ENCODE measurements at regions not wholly inside any gene's neighbourhood (a gene's known extent, or its start where the extent isn't known, plus 50 kb on each side); places are given as distances from the start of the nearest gene placed in this dataset.

- no peak overlapping the region for H2BK5ac ChIP-seq (ENCODE audit: low read length)
- no peaks in the 10 kb centered on the region for H3K27me3 ChIP-seq (ENCODE audit: control insufficient read depth in 3 of 3, insufficient read depth in 3 of 3, low read depth in 1 of 3, low read length in 3 of 3)
- H3K36me3 ChIP-seq (replicated peaks in 1 of 2; ENCODE audit: control insufficient read depth in 2 of 2, insufficient read depth in 2 of 2, low read length in 2 of 2): no peaks in the 10 kb centered on the region
- no peak overlapping the region for H3K4me3 ChIP-seq (ENCODE audit: low read length in 2 of 2)
- H4K8ac ChIP-seq (ENCODE audit: low read depth, low read length): no peak overlapping the region
- H3K4me1 ChIP-seq (ENCODE audit: control insufficient read depth in 2 of 2, insufficient read depth in 1 of 2, low read depth in 1 of 2, low read length in 2 of 2): peaks cover 0 to 6% of the 10 kb centered on the region in 2 donors
- no peak overlapping the region for H4K91ac ChIP-seq (ENCODE audit: low read depth, low read length, poor library complexity)
- no peak overlapping the region for H3K4me2 ChIP-seq (ENCODE audit: insufficient read depth, low read length, poor library complexity, severe bottlenecking)
- H2AFZ ChIP-seq (ENCODE audit: low read length): no peak overlapping the region
- H3K27ac ChIP-seq (replicated peaks; ENCODE audit: low read length): no peak overlapping the region
- H3K18ac ChIP-seq (ENCODE audit: low read length): no peak overlapping the region
- H3K9me3 ChIP-seq (replicated peaks in 1 of 2; ENCODE audit: control insufficient read depth in 2 of 2, insufficient read depth in 1 of 2, low read depth in 1 of 2, low read length in 2 of 2): no peaks in the 10 kb centered on the region
- DNase-seq (ENCODE audit: low spot score): no peak
- H3K79me1 ChIP-seq (ENCODE audit: low read depth, low read length): no peaks in the 10 kb centered on the region
- H2AK5ac ChIP-seq (ENCODE audit: low read depth, low read length): no peak overlapping the region
- H2BK12ac ChIP-seq (ENCODE audit: low read length): no peak overlapping the region
- no peak overlapping the region for H3K14ac ChIP-seq (ENCODE audit: low read length)
- no peak overlapping the region for H3K9ac ChIP-seq (ENCODE audit: low read depth, low read length, poor library complexity)
- H3K23ac ChIP-seq (ENCODE audit: low read depth, low read length, poor library complexity): no peak overlapping the region
- no peak overlapping the region for H3K4ac ChIP-seq (ENCODE audit: low read length)
- H2BK15ac ChIP-seq (ENCODE audit: low read length): no peak overlapping the region
- no peak overlapping the region for H2BK120ac ChIP-seq (ENCODE audit: low read depth, low read length)
These were observed 334.7 kb upstream of the DACH1 start for GRCh38 chr13:72201726-72202125.

- Histone ChIP-seq H3K4ac (ENCODE audit: low read length) (no peak overlapping the region), H3K27me3 (ENCODE audit: control insufficient read depth in 3 of 3, insufficient read depth in 3 of 3, low read depth in 1 of 3, low read length in 3 of 3) (no peaks in the 10 kb centered on the region), H2AK5ac (ENCODE audit: low read depth, low read length) (no peak overlapping the region), H3K18ac (ENCODE audit: low read length) (no peak overlapping the region), H2BK15ac (ENCODE audit: low read length) (no peak overlapping the region), H2BK5ac (ENCODE audit: low read length) (no peak overlapping the region), H3K9ac (ENCODE audit: low read depth, low read length, poor library complexity) (no peak overlapping the region), H2BK120ac (ENCODE audit: low read depth, low read length) (no peak overlapping the region), H3K4me3 (ENCODE audit: low read length in 2 of 2) (no peak overlapping the region), H3K4me1 (ENCODE audit: control insufficient read depth in 2 of 2, insufficient read depth in 1 of 2, low read depth in 1 of 2, low read length in 2 of 2) (peaks cover 0 to 9% of the 10 kb centered on the region in 2 donors), H3K14ac (ENCODE audit: low read length) (no peak overlapping the region), H4K8ac (ENCODE audit: low read depth, low read length) (no peak overlapping the region), H3K23ac (ENCODE audit: low read depth, low read length, poor library complexity) (no peak overlapping the region), H2BK12ac (ENCODE audit: low read length) (no peak overlapping the region), H2AFZ (ENCODE audit: low read length) (no peak overlapping the region), H4K91ac (ENCODE audit: low read depth, low read length, poor library complexity) (no peak overlapping the region), H3K27ac (replicated peaks; ENCODE audit: low read length) (no peak overlapping the region), H3K36me3 (replicated peaks in 1 of 2; ENCODE audit: control insufficient read depth in 2 of 2, insufficient read depth in 2 of 2, low read length in 2 of 2) (no peaks in the 10 kb centered on the region), H3K9me3 (replicated peaks in 1 of 2; ENCODE audit: control insufficient read depth in 2 of 2, insufficient read depth in 1 of 2, low read depth in 1 of 2, low read length in 2 of 2) (no peaks in the 10 kb centered on the region), H3K4me2 (ENCODE audit: insufficient read depth, low read length, poor library complexity, severe bottlenecking) (no peak overlapping the region), H3K79me1 (ENCODE audit: low read depth, low read length) (no peaks in the 10 kb centered on the region)
- WGBS, 2 donors (ENCODE audit: extremely low coverage in 2 of 2, insufficient read length in 2 of 2, insufficient replicate concordance in 1 of 2): no CpG with 5 or more reads among the region's 2 CpGs
- DNase-seq (ENCODE audit: low spot score): no peak
These were observed 332.6 kb upstream of the DACH1 start for GRCh38 chr13:72199640-72200039.

GRCh38 chr13:72198967-72199560, 332.1 kb upstream of the DACH1 start:
- H2AFZ ChIP-seq (ENCODE audit: low read length): no peak overlapping the region
- no peaks in the 10 kb centered on the region for H3K27me3 ChIP-seq (ENCODE audit: control insufficient read depth in 3 of 3, insufficient read depth in 3 of 3, low read depth in 1 of 3, low read length in 3 of 3)
- H3K14ac ChIP-seq (ENCODE audit: low read length): no peak overlapping the region
- no peak overlapping the region for H4K8ac ChIP-seq (ENCODE audit: low read depth, low read length)
- no peak overlapping the region for H3K9ac ChIP-seq (ENCODE audit: low read depth, low read length, poor library complexity)
- no peak overlapping the region for H2AK5ac ChIP-seq (ENCODE audit: low read depth, low read length)
- no peak for DNase-seq (ENCODE audit: low spot score)
- H3K79me1 ChIP-seq (ENCODE audit: low read depth, low read length): no peaks in the 10 kb centered on the region
- no peak overlapping the region for H3K23ac ChIP-seq (ENCODE audit: low read depth, low read length, poor library complexity)
- H3K9me3 ChIP-seq (replicated peaks in 1 of 2; ENCODE audit: control insufficient read depth in 2 of 2, insufficient read depth in 1 of 2, low read depth in 1 of 2, low read length in 2 of 2): no peaks in the 10 kb centered on the region
- no CpG with 5 or more reads among the region's 2 CpGs for WGBS, 2 donors (ENCODE audit: extremely low coverage in 2 of 2, insufficient read length in 2 of 2, insufficient replicate concordance in 1 of 2)
- no peak overlapping the region for H3K4me3 ChIP-seq (ENCODE audit: low read length in 2 of 2)
- no peak overlapping the region for H3K4me2 ChIP-seq (ENCODE audit: insufficient read depth, low read length, poor library complexity, severe bottlenecking)
- no peak overlapping the region for H2BK12ac ChIP-seq (ENCODE audit: low read length)
- H2BK15ac ChIP-seq (ENCODE audit: low read length): no peak overlapping the region
- H3K18ac ChIP-seq (ENCODE audit: low read length): no peak overlapping the region
- no peak overlapping the region for H2BK120ac ChIP-seq (ENCODE audit: low read depth, low read length)
- peaks cover 0 to 9% of the 10 kb centered on the region in 2 donors for H3K4me1 ChIP-seq (ENCODE audit: control insufficient read depth in 2 of 2, insufficient read depth in 1 of 2, low read depth in 1 of 2, low read length in 2 of 2)
- H3K4ac ChIP-seq (ENCODE audit: low read length): no peak overlapping the region
- no peaks in the 10 kb centered on the region for H3K36me3 ChIP-seq (replicated peaks in 1 of 2; ENCODE audit: control insufficient read depth in 2 of 2, insufficient read depth in 2 of 2, low read length in 2 of 2)
- no peak overlapping the region for H4K91ac ChIP-seq (ENCODE audit: low read depth, low read length, poor library complexity)
- H3K27ac ChIP-seq (replicated peaks; ENCODE audit: low read length): no peak overlapping the region
- no peak overlapping the region for H2BK5ac ChIP-seq (ENCODE audit: low read length)

- H4K91ac ChIP-seq (ENCODE audit: low read depth, low read length, poor library complexity): no peak overlapping the region
- H2BK15ac ChIP-seq (ENCODE audit: low read length): no peak overlapping the region
- H3K79me1 ChIP-seq (ENCODE audit: low read depth, low read length): no peaks in the 10 kb centered on the region
- H2BK120ac ChIP-seq (ENCODE audit: low read depth, low read length): no peak overlapping the region
- no peak overlapping the region for H4K8ac ChIP-seq (ENCODE audit: low read depth, low read length)
- no peak overlapping the region for H3K4ac ChIP-seq (ENCODE audit: low read length)
- no peak overlapping the region for H2AK5ac ChIP-seq (ENCODE audit: low read depth, low read length)
- H3K18ac ChIP-seq (ENCODE audit: low read length): no peak overlapping the region
- no peak overlapping the region for H3K4me3 ChIP-seq (ENCODE audit: low read length in 2 of 2)
- no peaks in the 10 kb centered on the region for H3K27me3 ChIP-seq (ENCODE audit: control insufficient read depth in 3 of 3, insufficient read depth in 3 of 3, low read depth in 1 of 3, low read length in 3 of 3)
- no CpG with 5 or more reads among the region's 3 CpGs for WGBS, 2 donors (ENCODE audit: extremely low coverage in 2 of 2, insufficient read length in 2 of 2, insufficient replicate concordance in 1 of 2)
- no peak overlapping the region for H3K27ac ChIP-seq (replicated peaks; ENCODE audit: low read length)
- peaks cover 0 to 9% of the 10 kb centered on the region in 2 donors for H3K4me1 ChIP-seq (ENCODE audit: control insufficient read depth in 2 of 2, insufficient read depth in 1 of 2, low read depth in 1 of 2, low read length in 2 of 2)
- no peak overlapping the region for H3K23ac ChIP-seq (ENCODE audit: low read depth, low read length, poor library complexity)
- no peak overlapping the region for H3K4me2 ChIP-seq (ENCODE audit: insufficient read depth, low read length, poor library complexity, severe bottlenecking)
- H2AFZ ChIP-seq (ENCODE audit: low read length): no peak overlapping the region
- no peak overlapping the region for H2BK5ac ChIP-seq (ENCODE audit: low read length)
- DNase-seq (ENCODE audit: low spot score): no peak
- no peaks in the 10 kb centered on the region for H3K9me3 ChIP-seq (replicated peaks in 1 of 2; ENCODE audit: control insufficient read depth in 2 of 2, insufficient read depth in 1 of 2, low read depth in 1 of 2, low read length in 2 of 2)
- no peak overlapping the region for H2BK12ac ChIP-seq (ENCODE audit: low read length)
- H3K9ac ChIP-seq (ENCODE audit: low read depth, low read length, poor library complexity): no peak overlapping the region
- H3K14ac ChIP-seq (ENCODE audit: low read length): no peak overlapping the region
- H3K36me3 ChIP-seq (replicated peaks in 1 of 2; ENCODE audit: control insufficient read depth in 2 of 2, insufficient read depth in 2 of 2, low read length in 2 of 2): no peaks in the 10 kb centered on the region
These were observed 331.0 kb upstream of the DACH1 start for GRCh38 chr13:72198042-72198441.

Measured in neuronal stem cell (in vitro differentiated cells).